Chondrocyte (in vitro differentiated cells): ENCODE measurements at regions not wholly inside any gene's neighbourhood (a gene's known extent, or its start where the extent isn't known, plus 50 kb on each side); places are given as distances from the start of the nearest gene placed in this dataset.

ENCODE experiments used
- DNase-seq: peaks from one replicate; pipeline ENCODE4 v3.0.0; 2021; ENCODE audit warnings: mixed read lengths, low spot score
- H3K27ac Mint-ChIP-seq: one replicate; pipeline ENCODE4 v1.8.0; 2021; ENCODE audit warnings: mild to moderate bottlenecking, moderate library complexity, mixed read lengths; ENCODE audit not compliant: unreplicated experiment
- H3K27me3 Mint-ChIP-seq: 2 replicates; pipeline ENCODE4 v1.8.0; 2021; ENCODE audit warnings: low read depth, mixed read lengths
- H3K36me3 Mint-ChIP-seq: 2 replicates; pipeline ENCODE4 v1.8.0; 2021; ENCODE audit warnings: low read depth, mixed read lengths
- H3K4me1 Mint-ChIP-seq: 2 replicates; pipeline ENCODE4 v1.8.0; 2021; ENCODE audit warnings: low read depth, mild to moderate bottlenecking, mixed read lengths
- H3K4me3 Mint-ChIP-seq: one replicate; pipeline ENCODE4 v1.8.0; 2021; ENCODE audit warnings: mild to moderate bottlenecking, moderate library complexity, mixed read lengths; ENCODE audit not compliant: unreplicated experiment
- H3K9me3 Mint-ChIP-seq: 2 replicates; pipeline ENCODE4 v1.8.0; 2021; ENCODE audit warnings: low read depth, mixed read lengths
- CTCF ChIP-seq: fragments of 200-600 bp; sonication (generic); IDR thresholded peaks from 2 replicates; pipeline ENCODE4 v1.5.0; 2021; ENCODE audit warnings: antibody characterized with exemption, mild to moderate bottlenecking, moderate library complexity

- Mint-ChIP-seq H3K9me3 (peaks cover under 1% of the 10 kb centered on the region), H3K27ac (no peak overlapping the region), H3K36me3 (peaks cover 1% of the 10 kb centered on the region), H3K4me1 (peaks cover 27% of the 10 kb centered on the region), H3K27me3 (no peaks in the 10 kb centered on the region), H3K4me3 (no peak overlapping the region)
- TF ChIP-seq CTCF, result no peak
- no peak for DNase-seq
Observed at GRCh38 chr14:89533136-89533535, 116.1 kb upstream of the FOXN3 start.

- Mint-ChIP-seq H3K36me3 (peaks cover 2% of the 10 kb centered on the region), H3K4me3 (no peak overlapping the region), H3K27me3 (no peaks in the 10 kb centered on the region), H3K9me3 (peaks cover 4% of the 10 kb centered on the region), H3K4me1 (peaks cover 27% of the 10 kb centered on the region), H3K27ac (no peak overlapping the region)
- TF ChIP-seq CTCF, result no peak
- no peak for DNase-seq
Observed at GRCh38 chr14:89531661-89532335, 114.8 kb upstream of the FOXN3 start.

GRCh38 chr14:89524990-89525667 is 108.1 kb upstream of the FOXN3 start:
- Mint-ChIP-seq H3K4me1 (peaks cover 4% of the 10 kb centered on the region), H3K4me3 (no peak overlapping the region), H3K27ac (no peak overlapping the region), H3K27me3 (no peaks in the 10 kb centered on the region), H3K36me3 (peaks cover 12% of the 10 kb centered on the region), H3K9me3 (peaks cover 21% of the 10 kb centered on the region)
- no peak for DNase-seq
- TF ChIP-seq CTCF, result no peak

- H3K27ac Mint-ChIP-seq, result no peak overlapping the region
- H3K36me3 Mint-ChIP-seq, result peaks cover 15% of the 10 kb centered on the region
- no peak for TF ChIP-seq CTCF
- H3K4me1 Mint-ChIP-seq, result peaks cover 4% of the 10 kb centered on the region
- no peak for DNase-seq
- no peak overlapping the region for H3K4me3 Mint-ChIP-seq
- H3K27me3 Mint-ChIP-seq, result no peaks in the 10 kb centered on the region
- H3K9me3 Mint-ChIP-seq, result peaks cover 21% of the 10 kb centered on the region
Observed at GRCh38 chr14:89524412-89524811, 107.4 kb upstream of the FOXN3 start.

- H3K4me3 Mint-ChIP-seq, result no peak overlapping the region
- H3K4me1 Mint-ChIP-seq, result peaks cover 4% of the 10 kb centered on the region
- no peak for DNase-seq
- no peaks in the 10 kb centered on the region for H3K27me3 Mint-ChIP-seq
- peaks cover 15% of the 10 kb centered on the region for H3K36me3 Mint-ChIP-seq
- peaks cover 17% of the 10 kb centered on the region for H3K9me3 Mint-ChIP-seq
- H3K27ac Mint-ChIP-seq, result no peak overlapping the region
- TF ChIP-seq CTCF, result no peak
Observed at GRCh38 chr14:89521988-89522387, 105.0 kb upstream of the FOXN3 start.
